Activated T-helper 1 cell treated with anti-CD3 and anti-CD28 coated beads, Interleukin-12 subunit alpha, Interleukin-12 subunit beta, Interleukin-2, Interleukin-4 antibody, amounts not matched to agents 30 ng/mL and 10 ng/mL and 1 ng/mL, durations not matched to agents 14 hours and 24 hours and 36 hours (primary cell): ENCODE measurements at regions not wholly inside any gene's neighbourhood (a gene's known extent, or its start where the extent isn't known, plus 50 kb on each side); places are given as distances from the start of the nearest gene placed in this dataset.
A peak's percentile ranks its signal among the peaks of the same experiment; 100 is the strongest.
"Not testable (repeated sequence)": the region's sequence is repeated elsewhere in the genome, so short reads cannot be mapped to it uniquely, and the experiment has no call there.

Experiments used
- DNase-seq: peaks from one replicate; pipeline ENCODE4 v3.0.0; 2021; ENCODE audit warnings: low spot score
- H3K27ac Mint-ChIP-seq: one replicate; pipeline ENCODE4 v1.8.0; 2021; ENCODE audit warnings: mild to moderate bottlenecking, mixed read lengths
- H3K27me3 Mint-ChIP-seq: one replicate; pipeline ENCODE4 v1.8.0; 2022; ENCODE audit warnings: mild to moderate bottlenecking, moderate library complexity, mixed read lengths; ENCODE audit not compliant: insufficient read depth
- H3K36me3 Mint-ChIP-seq: one replicate; pipeline ENCODE4 v1.8.0; 2021; ENCODE audit warnings: low read depth, mixed read lengths
- H3K4me1 Mint-ChIP-seq: one replicate; pipeline ENCODE4 v1.8.0; 2021; ENCODE audit warnings: low read depth, mixed read lengths
- H3K4me3 Mint-ChIP-seq: one replicate; pipeline ENCODE4 v1.8.0; 2021; ENCODE audit warnings: mild to moderate bottlenecking, moderate library complexity, mixed read lengths
- H3K9me3 Mint-ChIP-seq: one replicate; pipeline ENCODE4 v1.8.0; 2021; ENCODE audit warnings: mixed read lengths
- intact Hi-C: fragments of 100-400 bp; cut with micrococcal nuclease; formaldehyde crosslinking; loops from one replicate; pipeline ENCODE4 v1.15.1; 2024

- Mint-ChIP-seq H3K27ac (peak overlapping the region; percentile 41), H3K36me3 (no peaks in the 10 kb centered on the region), H3K4me1 (peaks cover 8% of the 10 kb centered on the region), H3K4me3 (no peak overlapping the region), H3K9me3 (no peaks in the 10 kb centered on the region), H3K27me3 (peaks cover 6% of the 10 kb centered on the region)
- intact Hi-C loops: loop anchor here (5.0 kb wide), 1 partner anchor 40 kb away; no protein-coding TSS in a partner anchor
- DNase-seq: no peak
These were observed 71.6 kb upstream of the CYP1B1 start for GRCh38 chr2:38147333-38148121.

- Mint-ChIP-seq H3K4me3 (no peak overlapping the region), H3K36me3 (no peaks in the 10 kb centered on the region), H3K9me3 (no peaks in the 10 kb centered on the region), H3K4me1 (peaks cover 8% of the 10 kb centered on the region), H3K27ac (peak overlapping the region; percentile 41), H3K27me3 (peaks cover 4% of the 10 kb centered on the region)
- no peak for DNase-seq
- intact Hi-C loops: loop anchor here (5.0 kb wide), 1 partner anchor 40 kb away; no protein-coding TSS in a partner anchor
These were observed 71.0 kb upstream of the CYP1B1 start for GRCh38 chr2:38146907-38147307.

- H3K27me3 Mint-ChIP-seq: peaks cover 4% of the 10 kb centered on the region
- no peak overlapping the region for H3K4me3 Mint-ChIP-seq
- DNase-seq: no peak
- peak overlapping the region; percentile 41 for H3K27ac Mint-ChIP-seq
- peaks cover 8% of the 10 kb centered on the region for H3K4me1 Mint-ChIP-seq
- intact Hi-C loops: loop anchor here (5.0 kb wide), 1 partner anchor 39 kb away; no protein-coding TSS in a partner anchor
- H3K36me3 Mint-ChIP-seq: no peaks in the 10 kb centered on the region
- H3K9me3 Mint-ChIP-seq: no peaks in the 10 kb centered on the region
These were observed 70.4 kb upstream of the CYP1B1 start for GRCh38 chr2:38146275-38146906.

- peaks cover 8% of the 10 kb centered on the region for H3K4me1 Mint-ChIP-seq
- H3K27me3 Mint-ChIP-seq: peaks cover 2% of the 10 kb centered on the region
- DNase-seq: no peak
- H3K9me3 Mint-ChIP-seq: no peaks in the 10 kb centered on the region
- H3K4me3 Mint-ChIP-seq: no peak overlapping the region
- no peak overlapping the region for H3K27ac Mint-ChIP-seq
- intact Hi-C loops: loop anchor here (5.0 kb wide), 1 partner anchor 38 kb away; no protein-coding TSS in a partner anchor
- no peaks in the 10 kb centered on the region for H3K36me3 Mint-ChIP-seq
These were observed 69.3 kb upstream of the CYP1B1 start for GRCh38 chr2:38145236-38145635.

- peaks cover 8% of the 10 kb centered on the region for H3K4me1 Mint-ChIP-seq
- no peak for DNase-seq
- no peak overlapping the region for H3K4me3 Mint-ChIP-seq
- intact Hi-C loops: no loop called here
- no peaks in the 10 kb centered on the region for H3K36me3 Mint-ChIP-seq
- peaks cover 5% of the 10 kb centered on the region for H3K27me3 Mint-ChIP-seq
- no peaks in the 10 kb centered on the region for H3K9me3 Mint-ChIP-seq
- H3K27ac Mint-ChIP-seq: no peak overlapping the region
These were observed 66.7 kb upstream of the CYP1B1 start for GRCh38 chr2:38142627-38143026.

GRCh38 chr2:38141501-38141900 is 65.5 kb upstream of the CYP1B1 start:
- Mint-ChIP-seq H3K36me3 (no peaks in the 10 kb centered on the region), H3K9me3 (no peaks in the 10 kb centered on the region), H3K4me3 (no peak overlapping the region), H3K27me3 (peaks cover 7% of the 10 kb centered on the region), H3K27ac (no peak overlapping the region), H3K4me1 (no peaks in the 10 kb centered on the region)
- intact Hi-C loops: no loop called here
- DNase-seq: no peak

DNA sequence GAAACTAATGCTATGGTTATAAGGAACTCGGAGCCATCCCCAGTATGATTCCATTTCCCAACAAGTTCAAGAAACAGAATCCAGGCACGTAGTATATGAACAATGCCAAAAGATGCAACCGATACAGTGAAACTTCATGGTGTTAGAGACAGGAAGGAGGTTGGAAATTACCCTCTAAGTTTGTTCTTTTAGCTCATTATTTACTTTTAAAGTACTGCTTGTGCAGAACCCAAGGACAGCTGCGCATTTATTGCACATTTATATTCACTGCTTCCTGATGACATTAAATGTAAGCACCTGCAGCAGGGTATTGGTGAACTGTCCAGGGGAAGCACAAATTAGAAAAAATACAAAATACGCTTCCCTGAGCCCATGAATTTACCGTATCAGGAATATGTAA is 63.0 kb upstream of the CYP1B1 start:
- Mint-ChIP-seq H3K9me3 (no peaks in the 10 kb centered on the region), H3K4me3 (no peak overlapping the region), H3K27ac (no peak overlapping the region), H3K4me1 (no peaks in the 10 kb centered on the region), H3K36me3 (no peaks in the 10 kb centered on the region), H3K27me3 (peaks cover 12% of the 10 kb centered on the region)
- no peak for DNase-seq
- intact Hi-C loops: no loop called here

- H3K36me3 Mint-ChIP-seq: no peaks in the 10 kb centered on the region
- DNase-seq: no peak
- no peak overlapping the region for H3K27ac Mint-ChIP-seq
- peaks cover 12% of the 10 kb centered on the region for H3K27me3 Mint-ChIP-seq
- no peaks in the 10 kb centered on the region for H3K4me1 Mint-ChIP-seq
- H3K9me3 Mint-ChIP-seq: no peaks in the 10 kb centered on the region
- intact Hi-C loops: no loop called here
- H3K4me3 Mint-ChIP-seq: no peak overlapping the region
These were observed 62.5 kb upstream of the CYP1B1 start for GRCh38 chr2:38138419-38138818.

DNA sequence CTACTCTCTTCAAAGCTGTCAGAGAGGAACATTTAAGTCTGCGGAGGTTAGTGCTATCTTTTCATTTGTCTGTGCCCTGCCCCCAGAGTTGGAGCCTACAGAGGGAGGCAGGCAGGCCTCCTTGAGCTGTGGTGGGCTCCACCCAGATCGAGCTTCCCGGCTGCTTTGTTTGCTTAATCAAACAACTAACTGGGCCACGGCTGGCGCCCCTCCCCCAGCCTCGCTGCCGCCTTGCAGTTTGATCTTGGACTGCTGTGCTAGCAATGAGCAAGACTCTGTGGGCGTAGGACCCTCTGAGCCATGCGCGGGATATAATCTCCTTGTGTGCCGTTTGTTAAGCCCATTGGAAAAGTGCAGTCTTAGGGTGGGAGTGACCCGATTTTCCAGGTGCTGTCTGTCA is 62.0 kb upstream of the CYP1B1 start:
- H3K9me3 Mint-ChIP-seq, H3K4me3 Mint-ChIP-seq, H3K36me3 Mint-ChIP-seq, DNase-seq, intact Hi-C loops, H3K27ac Mint-ChIP-seq, H3K4me1 Mint-ChIP-seq: not testable (repeated sequence)
- peaks cover 12% of the 10 kb centered on the region for H3K27me3 Mint-ChIP-seq

DNA sequence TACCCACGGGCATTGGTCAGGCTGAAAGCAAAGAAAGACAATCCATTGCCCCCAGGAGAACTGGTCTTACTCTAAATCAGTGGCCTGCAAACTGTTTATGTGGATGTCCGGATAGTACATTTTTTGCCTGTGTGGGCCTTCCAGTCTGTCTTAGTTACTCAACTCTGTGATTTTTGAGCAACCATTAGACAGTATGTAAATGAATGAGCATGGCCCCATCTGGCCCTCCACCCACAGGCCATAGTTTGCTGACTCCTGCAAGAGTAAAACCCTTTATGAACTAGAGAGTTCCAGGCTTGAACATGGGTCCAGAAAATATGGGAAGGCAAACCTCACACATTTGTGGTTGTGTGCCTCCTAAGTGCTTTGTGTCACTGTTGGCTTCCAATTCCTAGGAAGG is 55.7 kb upstream of the CYP1B1 start:
- peaks cover 5% of the 10 kb centered on the region for H3K27me3 Mint-ChIP-seq
- intact Hi-C loops: loop anchor here (5.0 kb wide), 1 partner anchor 124 kb away; no protein-coding TSS in a partner anchor
- H3K4me3 Mint-ChIP-seq: no peak overlapping the region
- DNase-seq: no peak
- H3K36me3 Mint-ChIP-seq: peaks cover 2% of the 10 kb centered on the region
- H3K4me1 Mint-ChIP-seq: peaks cover 4% of the 10 kb centered on the region
- H3K27ac Mint-ChIP-seq: no peak overlapping the region
- H3K9me3 Mint-ChIP-seq: peaks cover 17% of the 10 kb centered on the region

DNA sequence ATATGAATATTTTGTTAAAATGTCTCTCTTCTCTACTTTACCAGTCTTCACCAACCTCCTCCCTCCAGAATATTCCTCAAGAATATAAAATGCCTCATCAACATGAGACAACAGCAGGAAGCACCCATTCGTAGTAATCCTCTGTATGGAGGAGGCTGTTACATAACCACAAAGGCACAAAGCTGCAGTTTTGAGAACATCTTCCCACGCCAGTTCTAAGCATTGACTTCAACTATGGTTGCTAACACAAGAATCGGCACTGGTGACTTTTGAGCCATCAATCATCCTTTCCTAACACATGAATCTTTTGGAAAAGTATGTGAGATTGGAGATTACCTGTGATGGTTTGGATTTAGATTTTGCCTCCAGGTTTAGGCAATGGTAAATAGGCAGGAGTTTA is 54.9 kb upstream of the CYP1B1 start:
- Mint-ChIP-seq H3K9me3 (peaks cover 25% of the 10 kb centered on the region), H3K27me3 (peaks cover 5% of the 10 kb centered on the region), H3K27ac (no peak overlapping the region), H3K36me3 (peaks cover 2% of the 10 kb centered on the region), H3K4me1 (peaks cover 4% of the 10 kb centered on the region), H3K4me3 (no peak overlapping the region)
- no peak for DNase-seq
- intact Hi-C loops: loop anchor here (5.0 kb wide), 1 partner anchor 124 kb away; no protein-coding TSS in a partner anchor

GRCh38 chr2:38129987-38130386 is 54.0 kb upstream of the CYP1B1 start:
- no peak for DNase-seq
- Mint-ChIP-seq H3K27ac (no peak overlapping the region), H3K4me1 (peaks cover 4% of the 10 kb centered on the region), H3K4me3 (no peak overlapping the region), H3K27me3 (no peaks in the 10 kb centered on the region), H3K36me3 (peaks cover 2% of the 10 kb centered on the region), H3K9me3 (peaks cover 26% of the 10 kb centered on the region)
- intact Hi-C loops: loop anchor here (5.0 kb wide), 1 partner anchor 123 kb away; no protein-coding TSS in a partner anchor

DNA sequence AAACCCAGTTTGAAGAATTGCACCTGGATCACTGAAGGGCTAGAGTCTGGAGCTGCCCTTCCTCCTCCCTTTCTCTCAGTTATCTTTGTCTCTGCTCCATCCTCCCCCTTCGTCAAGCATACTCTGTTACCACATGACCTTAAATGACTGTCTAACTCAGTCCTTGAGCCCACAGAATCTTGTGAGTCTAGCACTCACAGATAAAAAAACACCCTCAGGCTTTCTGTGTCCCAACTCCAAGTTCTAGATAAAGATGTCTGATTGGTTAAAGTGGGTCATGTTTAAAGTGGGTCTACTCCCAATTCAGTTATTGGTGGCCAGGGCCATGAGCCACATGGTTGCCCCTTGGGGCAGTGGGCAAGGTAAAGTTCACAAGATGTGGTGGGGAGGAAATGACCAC is 53.5 kb upstream of the CYP1B1 start:
- no peak for DNase-seq

More for the DNA sequence above, 53.5 kb upstream of the CYP1B1 start:
- H3K27ac Mint-ChIP-seq: no peak overlapping the region
- peaks cover 2% of the 10 kb centered on the region for H3K36me3 Mint-ChIP-seq
- no peak overlapping the region for H3K4me3 Mint-ChIP-seq
- H3K9me3 Mint-ChIP-seq: peaks cover 26% of the 10 kb centered on the region
- intact Hi-C loops: no loop called here
- H3K4me1 Mint-ChIP-seq: peaks cover 4% of the 10 kb centered on the region
- H3K27me3 Mint-ChIP-seq: no peaks in the 10 kb centered on the region
